Activated CD8-positive, alpha-beta T cell treated with anti-CD3 and anti-CD28 coated beads for 36 hours (primary cell): ENCODE measurements at regions not wholly inside any gene's neighbourhood (a gene's known extent, or its start where the extent isn't known, plus 50 kb on each side); places are given as distances from the start of the nearest gene placed in this dataset.
A peak's percentile ranks its signal among the peaks of the same experiment; 100 is the strongest.
"Not testable (repeated sequence)": the region's sequence is repeated elsewhere in the genome, so short reads cannot be mapped to it uniquely, and the experiment has no call there.

Source experiments
- ATAC-seq: fragments of 200-7000 bp; cut with Tn5 transposase; one replicate; pipeline ENCODE4 v1.10.0; 2021; ENCODE audit warnings: mild to moderate bottlenecking, moderate library complexity
- CTCF ChIA-PET: fragments of 350-600 bp; sonication (Branson Sonifier 250); formaldehyde crosslinking; loops from one replicate; lab custom pipeline; 2021; ENCODE audit warnings: antibody characterized with exemption; lab: Charles Lee
- POLR2A ChIA-PET: fragments of 350-600 bp; sonication (Branson Sonifier 250); formaldehyde crosslinking; loops from one replicate; lab custom pipeline; 2021; ENCODE audit warnings: antibody characterized with exemption; lab: Charles Lee
- DNase-seq: peaks from one replicate; pipeline ENCODE4 v3.0.0-alpha.2; 2020
- H3K27ac Mint-ChIP-seq: one replicate; pipeline ENCODE4 v1.8.0; 2021; ENCODE audit warnings: mild to moderate bottlenecking, mixed read lengths
- H3K27me3 Mint-ChIP-seq: one replicate; pipeline ENCODE4 v1.8.0; 2021; ENCODE audit warnings: mixed read lengths
- H3K36me3 Mint-ChIP-seq: one replicate; pipeline ENCODE4 v1.8.0; 2021; ENCODE audit warnings: low read depth, mixed read lengths
- H3K4me1 Mint-ChIP-seq: one replicate; pipeline ENCODE4 v1.8.0; 2021; ENCODE audit warnings: low read depth, mixed read lengths
- H3K4me3 Mint-ChIP-seq: one replicate; pipeline ENCODE4 v1.8.0; 2021; ENCODE audit warnings: mild to moderate bottlenecking, moderate library complexity, mixed read lengths
- H3K9me3 Mint-ChIP-seq: one replicate; pipeline ENCODE4 v1.8.0; 2021; ENCODE audit warnings: mixed read lengths
- intact Hi-C: fragments of 100-400 bp; cut with micrococcal nuclease; formaldehyde crosslinking; loops from one replicate; pipeline ENCODE4 v1.10.0; 2022
- TF ChIP-seq, protein P1 (sequence below): fragments of 200-600 bp; IDR thresholded peaks from one replicate; pipeline ENCODE4 v1.8.0; 2022; ENCODE audit warnings: antibody characterized with exemption, mild to moderate bottlenecking

DNA sequence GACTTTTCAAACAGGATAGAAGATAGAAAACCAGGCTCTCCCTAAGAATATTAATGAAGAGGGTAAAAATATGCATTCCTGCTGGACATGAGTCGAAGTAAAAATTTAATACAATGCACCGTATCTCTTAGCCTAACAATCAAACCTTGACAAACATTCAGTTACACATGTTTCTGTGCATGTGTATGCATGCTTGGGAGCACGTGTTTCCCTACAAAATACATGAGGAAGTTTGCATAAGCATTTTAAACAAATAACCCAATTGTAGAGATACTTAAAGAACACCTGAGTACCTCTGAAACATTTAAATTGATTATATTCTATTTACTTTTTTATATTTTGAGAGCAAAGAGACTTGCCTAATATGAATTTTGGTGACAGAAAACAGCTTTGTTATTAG lies 1763.7 kb upstream of the SEL1L start:
- POLR2A ChIA-PET: interaction anchor here (0.6 kb wide), 1 partner anchor 449 kb away, joined by 3 read pairs; no protein-coding TSS in a partner anchor
- CTCF ChIA-PET: no interaction called here
- Mint-ChIP-seq H3K4me3 (no peak overlapping the region), H3K36me3 (no peaks in the 10 kb centered on the region), H3K9me3 (peaks cover 4% of the 10 kb centered on the region), H3K4me1 (no peaks in the 10 kb centered on the region), H3K27ac (no peak overlapping the region), H3K27me3 (no peaks in the 10 kb centered on the region)
- intact Hi-C loops: no loop called here
- no peak for DNase-seq
- ATAC-seq: no peak
- TF ChIP-seq, protein P1, sequence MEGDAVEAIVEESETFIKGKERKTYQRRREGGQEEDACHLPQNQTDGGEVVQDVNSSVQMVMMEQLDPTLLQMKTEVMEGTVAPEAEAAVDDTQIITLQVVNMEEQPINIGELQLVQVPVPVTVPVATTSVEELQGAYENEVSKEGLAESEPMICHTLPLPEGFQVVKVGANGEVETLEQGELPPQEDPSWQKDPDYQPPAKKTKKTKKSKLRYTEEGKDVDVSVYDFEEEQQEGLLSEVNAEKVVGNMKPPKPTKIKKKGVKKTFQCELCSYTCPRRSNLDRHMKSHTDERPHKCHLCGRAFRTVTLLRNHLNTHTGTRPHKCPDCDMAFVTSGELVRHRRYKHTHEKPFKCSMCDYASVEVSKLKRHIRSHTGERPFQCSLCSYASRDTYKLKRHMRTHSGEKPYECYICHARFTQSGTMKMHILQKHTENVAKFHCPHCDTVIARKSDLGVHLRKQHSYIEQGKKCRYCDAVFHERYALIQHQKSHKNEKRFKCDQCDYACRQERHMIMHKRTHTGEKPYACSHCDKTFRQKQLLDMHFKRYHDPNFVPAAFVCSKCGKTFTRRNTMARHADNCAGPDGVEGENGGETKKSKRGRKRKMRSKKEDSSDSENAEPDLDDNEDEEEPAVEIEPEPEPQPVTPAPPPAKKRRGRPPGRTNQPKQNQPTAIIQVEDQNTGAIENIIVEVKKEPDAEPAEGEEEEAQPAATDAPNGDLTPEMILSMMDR: no peak

DNA sequence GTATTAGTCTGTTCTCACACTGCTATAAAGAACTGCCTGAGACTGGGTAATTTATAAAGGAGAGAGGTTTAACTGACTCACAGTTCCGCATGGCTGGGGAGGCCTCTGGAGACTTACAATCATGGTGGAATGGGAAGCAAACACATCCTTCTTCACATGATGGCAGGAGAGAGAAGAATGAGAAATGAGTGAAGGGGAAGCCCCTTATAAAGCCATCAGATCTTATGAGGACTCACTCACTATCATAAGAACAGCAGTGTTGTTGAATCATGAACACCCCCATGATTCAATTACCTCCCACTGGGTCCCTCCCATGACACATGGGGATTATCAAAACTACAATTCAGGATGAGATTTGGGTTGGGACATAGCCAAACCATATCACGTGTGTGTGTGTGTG lies 1764.4 kb upstream of the SEL1L start:
- H3K4me1 Mint-ChIP-seq, POLR2A ChIA-PET, ATAC-seq, H3K36me3 Mint-ChIP-seq, CTCF ChIA-PET, H3K27me3 Mint-ChIP-seq, H3K4me3 Mint-ChIP-seq, H3K27ac Mint-ChIP-seq, intact Hi-C loops, DNase-seq, H3K9me3 Mint-ChIP-seq: not testable (repeated sequence)

DNA sequence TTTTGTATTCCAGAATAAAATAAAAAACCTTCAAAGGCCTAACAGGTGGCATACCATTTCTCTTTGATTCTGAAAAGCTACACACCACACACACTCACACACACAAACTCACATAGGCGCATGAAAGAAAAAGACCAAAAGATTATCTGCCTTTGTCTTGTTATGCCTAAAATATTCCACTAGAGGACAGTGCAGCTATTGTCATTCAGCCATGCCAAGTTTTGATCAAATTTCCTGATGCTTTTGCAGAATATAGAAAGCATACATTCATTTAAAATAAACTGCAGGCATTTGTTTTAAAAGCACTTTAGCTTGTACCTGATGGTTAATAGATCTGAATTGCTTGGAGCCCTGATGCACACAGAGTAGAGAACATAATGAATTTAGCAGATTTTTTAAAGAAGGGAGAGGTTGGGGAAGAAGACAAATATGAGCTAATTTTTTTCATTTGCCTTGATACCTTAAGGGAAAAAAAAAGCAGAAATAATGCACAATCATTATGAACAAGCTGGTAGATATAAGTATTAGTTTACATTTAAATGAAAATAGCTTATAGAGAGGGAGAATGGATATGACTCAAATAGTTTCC lies 1766.9 kb upstream of the SEL1L start:
- H3K4me1 Mint-ChIP-seq: no peaks in the 10 kb centered on the region
- ChIA-PET CTCF (interaction anchor here (1.0 to 1.2 kb wide), 2 partner anchors 11 to 28 kb away, joined by 3 read pairs; no protein-coding TSS in a partner anchor), POLR2A (no interaction called here)
- H3K4me3 Mint-ChIP-seq: no peak overlapping the region
- intact Hi-C loops: no loop called here
- ATAC-seq: no peak
- no peaks in the 10 kb centered on the region for H3K36me3 Mint-ChIP-seq
- H3K27me3 Mint-ChIP-seq: no peaks in the 10 kb centered on the region
- TF ChIP-seq, protein P1: peak; percentile 59
- H3K9me3 Mint-ChIP-seq: peaks cover 4% of the 10 kb centered on the region
- no peak overlapping the region for H3K27ac Mint-ChIP-seq
- no peak for DNase-seq

DNA sequence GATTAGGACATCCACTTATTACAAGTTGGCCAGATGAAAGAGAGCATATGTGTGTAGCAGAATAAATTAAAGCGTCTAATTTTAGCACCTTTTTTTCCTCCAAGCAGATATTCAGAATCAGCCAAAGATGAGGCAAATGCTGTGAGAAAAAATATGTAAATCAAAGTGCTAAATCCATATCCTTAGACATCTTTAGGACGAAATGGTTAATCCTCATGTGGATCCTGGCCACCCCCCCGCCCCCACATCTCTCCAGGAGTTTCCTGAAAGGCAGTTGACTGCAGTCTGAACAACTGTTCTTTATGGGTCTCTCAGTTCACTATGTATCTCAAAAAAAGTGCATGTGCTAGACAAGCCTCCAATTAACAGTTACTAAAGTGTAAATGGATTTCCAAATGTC lies 1768.1 kb upstream of the SEL1L start:
- CTCF ChIA-PET: no interaction called here
- Mint-ChIP-seq H3K36me3 (no peaks in the 10 kb centered on the region), H3K27me3 (no peaks in the 10 kb centered on the region), H3K27ac (no peak overlapping the region), H3K4me3 (no peak overlapping the region), H3K9me3 (peaks cover 6% of the 10 kb centered on the region), H3K4me1 (no peaks in the 10 kb centered on the region)
- POLR2A ChIA-PET: no interaction called here
- no peak for ATAC-seq
- DNase-seq: no peak
- intact Hi-C loops: no loop called here
- TF ChIP-seq, protein P1: no peak

DNA sequence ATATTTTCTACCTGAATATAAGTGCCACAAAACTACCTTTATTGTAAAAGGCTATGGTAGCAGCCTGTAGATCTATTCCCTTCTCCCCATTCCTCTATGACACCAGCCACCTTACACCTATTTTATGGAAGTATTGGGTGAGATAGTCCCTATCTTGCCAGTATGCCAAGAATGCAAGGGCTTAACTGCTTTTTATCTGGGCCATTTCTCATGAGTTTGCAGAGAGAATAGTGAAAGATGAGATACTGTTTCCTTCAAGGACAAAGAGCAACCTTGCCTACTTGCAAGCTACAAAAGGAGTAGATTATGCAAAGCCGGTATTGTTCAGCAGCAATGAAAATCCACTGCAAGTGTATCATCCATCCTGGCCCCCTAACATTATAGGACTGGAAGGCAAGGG lies 1775.6 kb upstream of the SEL1L start:
- no peaks in the 10 kb centered on the region for H3K27me3 Mint-ChIP-seq

More for the DNA sequence above, 1775.6 kb upstream of the SEL1L start:
- ChIA-PET POLR2A (no interaction called here), CTCF (no interaction called here)
- ATAC-seq (no peak), DNase-seq (no peak)
- Mint-ChIP-seq H3K27ac (no peak overlapping the region), H3K4me1 (no peaks in the 10 kb centered on the region), H3K9me3 (peaks cover 13% of the 10 kb centered on the region), H3K4me3 (no peak overlapping the region), H3K36me3 (no peaks in the 10 kb centered on the region)
- TF ChIP-seq, protein P1: no peak
- intact Hi-C loops: no loop called here
